Esophagus squamous epithelium (tissue), 5 donors: ENCODE measurements at regions not wholly inside any gene's neighbourhood (a gene's known extent, or its start where the extent isn't known, plus 50 kb on each side); places are given as distances from the start of the nearest gene placed in this dataset.

Experiments
- DNase-seq: peaks from one replicate; lab custom pipeline; 2025; lab: John Stamatoyannopoulos, UW
- H3K27ac ChIP-seq, 4 donors: fragments of 200-600 bp; sonication (generic); one replicate each; pipeline ENCODE4 v1.5.1; 2016 to 2019; ENCODE audit warnings: mild to moderate bottlenecking in 1 of 4
- H3K27me3 ChIP-seq, 4 donors: fragments of 200-600 bp; sonication (generic); 1 replicate in 3 of 4; 2 replicates in 1 of 4; pipeline versions ENCODE4 v1.5.1 to v1.6.0; 2017 to 2021; ENCODE audit warnings: antibody characterized with exemption in 1 of 4
- H3K36me3 ChIP-seq, 3 donors: fragments of 200-600 bp; sonication (generic); one replicate each; pipeline ENCODE4 v1.5.1; 2016 to 2019
- H3K4me1 ChIP-seq, 3 donors: fragments of 200-600 bp; sonication (generic); one replicate each; pipeline ENCODE4 v1.5.1; 2017 to 2019
- H3K4me3 ChIP-seq, 4 donors: fragments of 200-600 bp; sonication (generic); 1 replicate in 3 of 4; 2 replicates in 1 of 4; pipeline ENCODE4 v1.5.1; 2016 to 2019; ENCODE audit warnings: mild to moderate bottlenecking in 2 of 4, moderate library complexity in 1 of 4
- H3K9me3 ChIP-seq, 3 donors: fragments of 200-600 bp; sonication (generic); one replicate each; pipeline ENCODE4 v1.5.1; 2016 to 2019
- CTCF ChIP-seq, 6 experiments: fragments of 450-650 bp in 4 of 6; fragments of 200-600 bp in 2 of 6; sonication (generic) in 2 of 6; IDR thresholded peaks; one replicate each; pipeline ENCODE4 v1.5.1; 2016 to 2019; ENCODE audit warnings: antibody characterized with exemption in 6 of 6, mild to moderate bottlenecking in 4 of 6, moderate library complexity in 4 of 6
- POLR2A ChIP-seq, 4 donors: fragments of 450-650 bp; IDR thresholded peaks; one replicate each; pipeline ENCODE4 v1.6.1; 2017; ENCODE audit warnings: antibody characterized with exemption in 4 of 4, mild to moderate bottlenecking in 4 of 4, moderate library complexity in 3 of 4
- WGBS, 2 donors: methylation state at CpG; one replicate each; pipeline ENCODE4 v1.1.5; 2018; 5-methylcytosine and 5-hydroxymethylcytosine counted together
- intact Hi-C: fragments of 100-400 bp; cut with DNase I; formaldehyde crosslinking; loops from one replicate; pipeline ENCODE4 v1.15.0; 2022
- donor health status: DM: yes; HTN: yes; CAD: no.

GRCh38 chr5:163281512-163281911, 155.9 kb upstream of the CCNG1 start:
- WGBS, 2 donors: 86 to 88% methylated on average over 1 of the region's 1 CpG
- Histone ChIP-seq H3K9me3 (no peaks in the 10 kb centered on the region), H3K36me3 (no peaks in the 10 kb centered on the region), H3K27me3 (no peaks in the 10 kb centered on the region), H3K4me1 (no peaks in the 10 kb centered on the region), H3K4me3 (no peak overlapping the region), H3K27ac (no peak overlapping the region)
- no peak for DNase-seq
- TF ChIP-seq POLR2A (IDR thresholded peaks at IDR 0.05): no peak
- no peak for TF ChIP-seq CTCF (IDR thresholded peaks at IDR 0.05)
- intact Hi-C loops: no loop called here

GRCh38 chr5:163293836-163294235, 143.6 kb upstream of the CCNG1 start:
- WGBS, 2 donors: 64 to 67% methylated on average over 1 of the region's 1 CpG
- DNase-seq: no peak
- Histone ChIP-seq H3K27me3 (no peaks in the 10 kb centered on the region), H3K36me3 (no peaks in the 10 kb centered on the region), H3K4me3 (no peak overlapping the region), H3K27ac (no peak overlapping the region), H3K9me3 (no peaks in the 10 kb centered on the region), H3K4me1 (no peaks in the 10 kb centered on the region)
- intact Hi-C loops: no loop called here
- TF ChIP-seq CTCF (IDR thresholded peaks at IDR 0.05): no peak

GRCh38 chr5:163303718-163304117, 133.7 kb upstream of the CCNG1 start:
- H3K36me3 ChIP-seq: no peaks in the 10 kb centered on the region
- H3K27ac ChIP-seq: no peak overlapping the region
- no peaks in the 10 kb centered on the region for H3K4me1 ChIP-seq
- no peaks in the 10 kb centered on the region for H3K27me3 ChIP-seq
- TF ChIP-seq CTCF (IDR thresholded peaks at IDR 0.05) (no peak), POLR2A (IDR thresholded peaks at IDR 0.05) (no peak)
- H3K4me3 ChIP-seq: no peak overlapping the region
- H3K9me3 ChIP-seq: no peaks in the 10 kb centered on the region
- 63 to 72% methylated on average over 6 to 9 of the region's 9 CpGs for WGBS, 2 donors
- intact Hi-C loops: no loop called here
- no peak for DNase-seq

GRCh38 chr5:163305655-163306054, 131.7 kb upstream of the CCNG1 start:
- TF ChIP-seq POLR2A (IDR thresholded peaks at IDR 0.05) (no peak), CTCF (IDR thresholded peaks at IDR 0.05) (no peak)
- no peaks in the 10 kb centered on the region for H3K36me3 ChIP-seq
- 43 to 60% methylated on average over 3 of the region's 3 CpGs for WGBS, 2 donors
- no peak overlapping the region for H3K27ac ChIP-seq
- no peaks in the 10 kb centered on the region for H3K4me1 ChIP-seq
- no peak for DNase-seq
- no peak overlapping the region for H3K4me3 ChIP-seq
- intact Hi-C loops: no loop called here
- H3K9me3 ChIP-seq: no peaks in the 10 kb centered on the region
- no peaks in the 10 kb centered on the region for H3K27me3 ChIP-seq

- no peak overlapping the region for H3K27ac ChIP-seq
- TF ChIP-seq CTCF (IDR thresholded peaks at IDR 0.05) (peak in 1 of 6 experiments; percentile 27), POLR2A (IDR thresholded peaks at IDR 0.05) (no peak)
- WGBS, 2 donors: 47% methylated on average over 2 of the region's 2 CpGs
- no peaks in the 10 kb centered on the region for H3K4me1 ChIP-seq
- DNase-seq: no peak
- no peaks in the 10 kb centered on the region for H3K36me3 ChIP-seq
- H3K9me3 ChIP-seq: no peaks in the 10 kb centered on the region
- intact Hi-C loops: no loop called here
- H3K27me3 ChIP-seq: no peaks in the 10 kb centered on the region
- no peak overlapping the region for H3K4me3 ChIP-seq
Observed at GRCh38 chr5:163306421-163306820, 131.0 kb upstream of the CCNG1 start.
